Naive thymus-derived CD4-positive, alpha-beta T cell (primary cell): ENCODE measurements at regions not wholly inside any gene's neighbourhood (a gene's known extent, or its start where the extent isn't known, plus 50 kb on each side); places are given as distances from the start of the nearest gene placed in this dataset.

Source experiments
- ATAC-seq: fragments of 150-1000 bp; cut with Tn5 transposase; 2 replicates; pipeline ENCODE4 v1.10.0; 2021; ENCODE audit warnings: mild to moderate bottlenecking, moderate library complexity
- CTCF ChIA-PET: fragments of 350-600 bp; sonication (Branson Sonifier 250); formaldehyde crosslinking; loops from one replicate; lab custom pipeline; 2021; ENCODE audit warnings: antibody characterized with exemption; lab: Charles Lee
- POLR2A ChIA-PET: fragments of 350-600 bp; sonication (Branson Sonifier 250); formaldehyde crosslinking; loops from one replicate; lab custom pipeline; 2021; ENCODE audit warnings: antibody characterized with exemption, inconsistent platforms; lab: Charles Lee
- DNase-seq, 9 donors: peaks; one replicate each; pipeline versions ENCODE4 v3.0.0 to v3.0.0-alpha.2; 2020 to 2022; ENCODE audit warnings: mixed read lengths in 1 of 9
- H3K27ac ChIP-seq: one replicate; pipeline ENCODE4 v1.7.0; 2013; ENCODE audit warnings: mild to moderate bottlenecking, low read depth, low read length, moderate library complexity
- H3K27me3 ChIP-seq, 2 donors: one replicate each; pipeline ENCODE4 v1.7.0; 2013; ENCODE audit warnings: low read length in 2 of 2, mild to moderate bottlenecking in 2 of 2, moderate library complexity in 2 of 2; ENCODE audit not compliant: control insufficient read depth in 2 of 2, insufficient read depth in 2 of 2
- H3K36me3 ChIP-seq, 3 experiments: 1 replicate in 2 of 3; 2 replicates in 1 of 3; pipeline ENCODE4 v1.7.0; 2013; ENCODE audit warnings: low read length in 3 of 3, mild to moderate bottlenecking in 3 of 3, moderate library complexity in 1 of 3; ENCODE audit not compliant: insufficient read depth in 3 of 3, control insufficient read depth in 2 of 3
- H3K4me1 ChIP-seq, 2 donors: one replicate each; pipeline ENCODE4 v1.7.0; 2013; ENCODE audit warnings: low read length in 2 of 2, mild to moderate bottlenecking in 2 of 2, moderate library complexity in 1 of 2; ENCODE audit not compliant: control insufficient read depth in 2 of 2, insufficient read depth in 2 of 2
- H3K4me3 ChIP-seq: 2 replicates; pipeline ENCODE4 v1.7.0; 2013; ENCODE audit warnings: mild to moderate bottlenecking, low read length
- H3K9me3 ChIP-seq, 3 experiments: 1 replicate in 2 of 3; 2 replicates in 1 of 3; pipeline ENCODE4 v1.7.0; 2013; ENCODE audit warnings: low read length in 3 of 3; ENCODE audit not compliant: control insufficient read depth in 2 of 3
- H3K27ac Mint-ChIP-seq, 9 donors: one replicate each; pipeline ENCODE4 v1.8.0; 2020 to 2022; ENCODE audit warnings: mixed read lengths in 9 of 9, mild to moderate bottlenecking in 8 of 9, moderate library complexity in 5 of 9, inconsistent platforms in 2 of 9
- H3K27me3 Mint-ChIP-seq, 5 donors: one replicate each; pipeline ENCODE4 v1.8.0; 2021 to 2022; ENCODE audit warnings: mixed read lengths in 5 of 5, mild to moderate bottlenecking in 1 of 5
- H3K36me3 Mint-ChIP-seq, 5 donors: one replicate each; pipeline ENCODE4 v1.8.0; 2020 to 2022; ENCODE audit warnings: mixed read lengths in 5 of 5, mild to moderate bottlenecking in 3 of 5, inconsistent platforms in 1 of 5
- H3K4me1 Mint-ChIP-seq, 7 donors: one replicate each; pipeline ENCODE4 v1.8.0; 2020 to 2022; ENCODE audit warnings: mixed read lengths in 7 of 7, mild to moderate bottlenecking in 3 of 7, inconsistent platforms in 1 of 7
- H3K4me3 Mint-ChIP-seq, 10 donors: one replicate each; pipeline ENCODE4 v1.8.0; 2020 to 2022; ENCODE audit warnings: mild to moderate bottlenecking in 10 of 10, mixed read lengths in 10 of 10, moderate library complexity in 6 of 10, inconsistent platforms in 2 of 10
- H3K9me3 Mint-ChIP-seq, 11 donors: one replicate each; pipeline ENCODE4 v1.8.0; 2020 to 2022; ENCODE audit warnings: mixed read lengths in 11 of 11, mild to moderate bottlenecking in 4 of 11, inconsistent platforms in 1 of 11, moderate library complexity in 1 of 11
- intact Hi-C, 2 donors: fragments of 100-400 bp; cut with micrococcal nuclease; formaldehyde crosslinking; loops; one replicate each; pipeline ENCODE4 v1.15.1; 2023

DNA sequence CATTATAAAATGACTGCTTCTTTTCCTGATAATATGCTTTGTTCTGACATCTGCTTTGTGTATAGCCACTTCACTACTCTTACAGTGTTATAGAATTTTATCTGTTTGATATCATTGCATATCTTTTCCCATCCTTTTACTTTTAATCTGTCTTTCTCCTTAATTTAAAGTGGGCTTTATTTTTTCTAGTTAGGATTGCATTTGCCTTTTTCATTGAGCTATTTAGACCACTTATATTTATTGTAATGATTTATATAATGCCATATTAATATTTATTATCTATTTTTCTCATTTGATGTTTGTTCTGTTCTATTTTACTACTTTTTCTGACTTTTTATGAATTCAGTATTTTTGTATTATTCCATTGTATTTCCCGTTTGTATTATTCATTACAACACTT, 758.7 kb downstream of the TMEM182 start:
- CTCF ChIA-PET, result no interaction called here

DNA sequence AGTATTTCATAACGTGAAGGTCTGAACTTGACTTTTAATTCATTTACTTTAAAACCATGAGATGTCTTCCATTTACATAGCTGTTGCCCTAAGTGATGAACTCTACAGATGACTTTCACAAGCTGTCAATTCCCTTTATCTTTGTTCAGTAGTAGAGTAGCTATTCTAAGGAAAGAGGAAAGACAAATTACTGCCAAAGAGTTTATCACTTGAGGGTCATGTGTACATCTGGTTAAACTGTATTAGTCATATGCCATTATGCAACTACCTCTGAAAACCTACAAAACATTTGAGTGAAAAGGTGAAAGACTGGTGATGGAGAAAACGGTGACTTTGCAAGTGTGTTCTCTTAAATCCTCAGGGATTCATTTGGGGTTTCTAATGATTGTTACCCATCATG, 763.9 kb downstream of the TMEM182 start:
- Mint-ChIP-seq H3K4me3 (no peak overlapping the region), H3K9me3 (peaks cover 0 to 8% (median 4%) of the 10 kb centered on the region in 11 donors), H3K4me1 (no peaks in the 10 kb centered on the region), H3K36me3 (no peaks in the 10 kb centered on the region), H3K27me3 (no peaks in the 10 kb centered on the region), H3K27ac (no peak overlapping the region)
- Histone ChIP-seq H3K36me3 (no peaks in the 10 kb centered on the region), H3K9me3 (no peaks in the 10 kb centered on the region), H3K27me3 (no peaks in the 10 kb centered on the region), H3K4me1 (no peaks in the 10 kb centered on the region), H3K4me3 (no peak overlapping the region), H3K27ac (no peak overlapping the region)
- ChIA-PET CTCF (no interaction called here), POLR2A (no interaction called here)
- ATAC-seq (no peak), DNase-seq (no peak)
- intact Hi-C loops, result no loop called here

More for the DNA sequence above, 758.7 kb downstream of the TMEM182 start:
- intact Hi-C loops, result no loop called here
- H3K4me1 Mint-ChIP-seq, result peaks cover 0 to 2% (median 0%) of the 10 kb centered on the region in 7 donors
- peaks cover 0 to 3% (median 0%) of the 10 kb centered on the region in 3 experiments for H3K9me3 ChIP-seq
- H3K4me3 Mint-ChIP-seq, result no peak overlapping the region
- H3K27ac ChIP-seq, result no peak overlapping the region
- peaks cover 0 to 13% (median 1%) of the 10 kb centered on the region in 11 donors for H3K9me3 Mint-ChIP-seq
- no peaks in the 10 kb centered on the region for H3K36me3 Mint-ChIP-seq
- no peak overlapping the region for H3K4me3 ChIP-seq
- no peaks in the 10 kb centered on the region for H3K4me1 ChIP-seq
- ATAC-seq, result no peak
- H3K27me3 Mint-ChIP-seq, result no peaks in the 10 kb centered on the region
- POLR2A ChIA-PET, result no interaction called here
- no peaks in the 10 kb centered on the region for H3K27me3 ChIP-seq
- no peak for DNase-seq
- H3K36me3 ChIP-seq, result no peaks in the 10 kb centered on the region
- H3K27ac Mint-ChIP-seq, result no peak overlapping the region

DNA sequence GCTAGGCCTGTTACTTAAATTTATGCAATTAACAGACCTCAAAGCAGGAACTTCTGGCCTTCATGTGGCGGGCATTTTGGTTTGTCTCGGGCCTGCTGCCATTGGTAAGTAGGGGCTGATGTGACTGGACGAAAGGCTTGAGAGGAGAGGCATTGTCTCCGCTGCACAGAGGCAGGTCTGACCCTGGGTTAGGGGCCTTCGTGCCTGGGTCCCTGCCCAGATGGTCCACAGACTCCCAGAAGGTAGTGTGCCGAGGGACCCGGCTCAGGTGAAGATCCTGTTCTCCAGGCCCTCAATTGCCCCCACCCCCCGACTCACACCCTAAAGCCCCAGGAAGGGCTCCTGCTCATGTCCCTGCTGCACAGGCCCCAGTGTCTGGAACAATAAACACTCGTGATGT, 764.9 kb downstream of the TMEM182 start:
- POLR2A ChIA-PET, result no interaction called here
- Mint-ChIP-seq H3K27me3 (no peaks in the 10 kb centered on the region), H3K4me1 (no peaks in the 10 kb centered on the region)

GRCh38 chr2:103527278-103527677, 765.4 kb downstream of the TMEM182 start:
- no peaks in the 10 kb centered on the region for H3K9me3 ChIP-seq
- Mint-ChIP-seq H3K27ac (no peak overlapping the region), H3K27me3 (no peaks in the 10 kb centered on the region), H3K4me3 (no peak overlapping the region), H3K4me1 (no peaks in the 10 kb centered on the region), H3K9me3 (peaks cover 0 to 10% (median 5%) of the 10 kb centered on the region in 11 donors), H3K36me3 (no peaks in the 10 kb centered on the region)
- no peak for ATAC-seq
- intact Hi-C loops, result no loop called here
- ChIA-PET POLR2A (no interaction called here), CTCF (no interaction called here)
- no peaks in the 10 kb centered on the region for H3K36me3 ChIP-seq
- no peaks in the 10 kb centered on the region for H3K27me3 ChIP-seq
- no peaks in the 10 kb centered on the region for H3K4me1 ChIP-seq
- no peak overlapping the region for H3K4me3 ChIP-seq
- DNase-seq, result no peak
- no peak overlapping the region for H3K27ac ChIP-seq

More for the DNA sequence above, 764.9 kb downstream of the TMEM182 start:
- no peaks in the 10 kb centered on the region for H3K36me3 Mint-ChIP-seq
- Histone ChIP-seq H3K27ac (no peak overlapping the region), H3K27me3 (no peaks in the 10 kb centered on the region), H3K4me3 (no peak overlapping the region), H3K4me1 (no peaks in the 10 kb centered on the region), H3K9me3 (no peaks in the 10 kb centered on the region), H3K36me3 (no peaks in the 10 kb centered on the region)
- intact Hi-C loops, result no loop called here
- CTCF ChIA-PET, result no interaction called here
- H3K9me3 Mint-ChIP-seq, result peaks cover 0 to 8% (median 5%) of the 10 kb centered on the region in 11 donors
- H3K27ac Mint-ChIP-seq, result no peak overlapping the region
- no peak for ATAC-seq
- DNase-seq, result no peak
- no peak overlapping the region for H3K4me3 Mint-ChIP-seq

DNA sequence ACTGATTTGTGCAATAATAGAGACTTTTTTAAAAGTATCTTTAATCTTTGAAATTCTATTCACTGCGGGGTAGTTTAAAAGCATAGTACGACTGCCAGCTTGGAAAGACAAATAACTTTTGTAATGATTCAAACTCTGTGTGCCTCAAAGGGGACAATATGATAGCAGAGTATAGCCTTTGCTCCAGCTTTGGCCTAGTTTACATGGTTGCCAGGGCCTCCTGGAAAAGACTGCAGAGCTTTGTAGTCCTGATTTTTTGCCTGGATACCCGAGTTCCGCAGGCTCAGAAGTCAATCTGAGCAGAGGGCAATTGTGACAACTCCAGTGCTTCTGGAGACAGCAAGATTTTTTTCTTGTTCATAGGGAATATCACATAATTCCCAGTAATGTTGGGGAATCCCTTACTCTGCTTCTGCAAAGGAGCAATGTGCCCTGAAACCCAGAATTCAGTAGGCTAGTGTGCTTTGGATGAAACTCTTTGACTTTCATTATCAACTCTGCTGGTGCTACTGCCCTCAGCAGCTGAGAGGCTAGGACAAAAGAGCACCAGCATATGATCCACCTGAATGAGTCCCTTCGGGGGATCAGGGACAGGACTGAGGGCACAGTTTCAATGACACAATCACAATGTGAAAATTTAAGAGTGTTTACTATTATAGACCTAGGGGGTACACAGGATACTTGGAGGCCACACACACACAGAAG, 768.1 kb downstream of the TMEM182 start:
- peaks cover 0 to 18% (median 7%) of the 10 kb centered on the region in 11 donors for H3K9me3 Mint-ChIP-seq
- Histone ChIP-seq H3K36me3 (no peaks in the 10 kb centered on the region), H3K9me3 (no peaks in the 10 kb centered on the region), H3K27me3 (no peaks in the 10 kb centered on the region), H3K4me1 (no peaks in the 10 kb centered on the region), H3K4me3 (no peak overlapping the region), H3K27ac (no peak overlapping the region)
- H3K4me3 Mint-ChIP-seq, result no peak overlapping the region
- CTCF ChIA-PET, result no interaction called here
- intact Hi-C loops, result no loop called here
- no peak for DNase-seq
- H3K36me3 Mint-ChIP-seq, result no peaks in the 10 kb centered on the region
- ATAC-seq, result no peak
- no peaks in the 10 kb centered on the region for H3K27me3 Mint-ChIP-seq
- POLR2A ChIA-PET, result no interaction called here
- no peaks in the 10 kb centered on the region for H3K4me1 Mint-ChIP-seq
- H3K27ac Mint-ChIP-seq, result no peak overlapping the region

GRCh38 chr2:103552775-103553174, 790.9 kb downstream of the TMEM182 start:
- Mint-ChIP-seq H3K4me3 (no peak overlapping the region), H3K27me3 (no peaks in the 10 kb centered on the region), H3K27ac (no peak overlapping the region), H3K4me1 (no peaks in the 10 kb centered on the region), H3K9me3 (peaks cover 3 to 52% (median 7%) of the 10 kb centered on the region in 11 donors), H3K36me3 (no peaks in the 10 kb centered on the region)
- Histone ChIP-seq H3K27me3 (no peaks in the 10 kb centered on the region), H3K36me3 (no peaks in the 10 kb centered on the region), H3K4me3 (no peak overlapping the region), H3K9me3 (no peaks in the 10 kb centered on the region), H3K27ac (no peak overlapping the region), H3K4me1 (no peaks in the 10 kb centered on the region)
- POLR2A ChIA-PET, result no interaction called here
- CTCF ChIA-PET, result no interaction called here
- ATAC-seq (no peak), DNase-seq (no peak)
- intact Hi-C loops, result no loop called here

DNA sequence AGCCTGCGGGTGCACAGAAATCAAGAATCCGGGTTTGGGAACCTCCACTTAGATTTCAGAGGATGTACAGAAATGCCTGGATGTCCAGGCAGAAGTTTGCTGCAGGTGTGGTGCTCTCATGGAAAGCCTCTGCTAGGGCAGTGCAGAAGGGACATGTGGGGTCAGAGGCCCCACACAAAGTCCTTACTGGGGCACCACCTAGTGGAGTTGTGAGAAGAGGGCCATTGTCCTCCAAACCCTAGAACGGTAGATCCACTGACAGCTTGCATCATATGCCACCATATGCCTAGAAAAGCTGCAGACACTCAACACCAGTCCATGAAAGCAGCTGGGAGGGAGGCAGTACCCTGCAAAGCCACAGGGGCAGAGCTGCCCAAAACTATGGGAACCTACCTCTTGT, 833.0 kb downstream of the TMEM182 start:
- H3K9me3 ChIP-seq, result no peaks in the 10 kb centered on the region
- ChIA-PET CTCF (no interaction called here), POLR2A (no interaction called here)
- no peak for DNase-seq
- no peak overlapping the region for H3K4me3 ChIP-seq
- H3K36me3 ChIP-seq, result no peaks in the 10 kb centered on the region
- no peaks in the 10 kb centered on the region for H3K4me1 Mint-ChIP-seq
- ATAC-seq, result no peak
- H3K36me3 Mint-ChIP-seq, result no peaks in the 10 kb centered on the region
- no peaks in the 10 kb centered on the region for H3K27me3 Mint-ChIP-seq
- H3K4me1 ChIP-seq, result no peaks in the 10 kb centered on the region
- H3K27ac Mint-ChIP-seq, result no peak overlapping the region
- peaks cover 5 to 49% (median 17%) of the 10 kb centered on the region in 11 donors for H3K9me3 Mint-ChIP-seq
- H3K27me3 ChIP-seq, result no peaks in the 10 kb centered on the region
- no peak overlapping the region for H3K27ac ChIP-seq
- intact Hi-C loops, result no loop called here
- H3K4me3 Mint-ChIP-seq, result no peak overlapping the region
